IPS DF 6.9 (cell line): ENCODE measurements at regions not wholly inside any gene's neighbourhood (a gene's known extent, or its start where the extent isn't known, plus 50 kb on each side); places are given as distances from the start of the nearest gene placed in this dataset.

Source experiments
- DNase-seq: peaks from one replicate; pipeline ENCODE4 v3.0.0-alpha.2; 2013; ENCODE audit warnings: low read depth, low spot score
- H3K27ac ChIP-seq: one replicate; pipeline ENCODE4 v1.5.1; 2013; ENCODE audit warnings: low read length, control low read depth
- H3K27me3 ChIP-seq: 2 replicates; pipeline ENCODE4 v1.6.1; 2013; ENCODE audit warnings: mild to moderate bottlenecking, low read length; ENCODE audit not compliant: control insufficient read depth, insufficient read depth
- H3K36me3 ChIP-seq: 2 replicates; pipeline ENCODE4 v1.6.1; 2013; ENCODE audit warnings: low read length; ENCODE audit not compliant: control insufficient read depth, insufficient read depth
- H3K4me1 ChIP-seq: 2 replicates; pipeline ENCODE4 v1.6.1; 2013; ENCODE audit warnings: low read length; ENCODE audit not compliant: control insufficient read depth, insufficient read depth
- H3K4me3 ChIP-seq: 2 replicates; pipeline ENCODE4 v1.5.1; 2013; ENCODE audit warnings: mild to moderate bottlenecking, low read length
- H3K9me3 ChIP-seq: 2 replicates; pipeline ENCODE4 v1.6.1; 2013; ENCODE audit warnings: low read length, inconsistent platforms; ENCODE audit not compliant: control insufficient read depth, insufficient read depth
- WGBS: extraction: QIAGEN DNeasy Blood & Tissue Kit; methylation state at CpG from one replicate; pipeline ENCODE4 v1.1.7; 2013; ENCODE audit warnings: mixed read lengths, missing lambda C conversion rate; ENCODE audit not compliant: insufficient read length, insufficient coverage; 5-methylcytosine and 5-hydroxymethylcytosine counted together

DNA sequence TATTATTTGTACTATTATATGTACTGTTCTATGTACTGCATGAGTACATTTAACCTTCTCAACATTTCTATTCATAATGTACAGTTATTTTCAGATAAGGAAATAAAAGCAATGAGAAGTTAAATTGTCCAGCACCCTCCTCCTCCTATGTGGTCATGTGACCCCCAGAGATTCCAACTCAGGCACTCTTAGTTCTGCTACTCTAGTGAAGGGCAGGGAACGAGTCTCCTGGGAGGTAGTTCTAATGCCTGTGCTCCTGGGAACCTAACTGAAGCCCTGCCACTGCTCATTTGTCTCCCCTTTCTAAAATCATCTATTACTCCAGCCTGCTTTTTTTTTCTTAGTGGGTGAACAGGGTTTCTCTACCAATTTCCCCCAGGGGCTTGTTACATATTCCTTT lies 105.9 kb upstream of the GPRIN3 start:
- no peak overlapping the region for H3K27ac ChIP-seq
- DNase-seq, result no peak
- H3K36me3 ChIP-seq, result no peaks in the 10 kb centered on the region
- H3K4me3 ChIP-seq, result no peak overlapping the region
- H3K27me3 ChIP-seq, result no peaks in the 10 kb centered on the region
- no CpG with 5 or more reads among the region's 1 CpG for WGBS
- no peaks in the 10 kb centered on the region for H3K4me1 ChIP-seq
- no peaks in the 10 kb centered on the region for H3K9me3 ChIP-seq

DNA sequence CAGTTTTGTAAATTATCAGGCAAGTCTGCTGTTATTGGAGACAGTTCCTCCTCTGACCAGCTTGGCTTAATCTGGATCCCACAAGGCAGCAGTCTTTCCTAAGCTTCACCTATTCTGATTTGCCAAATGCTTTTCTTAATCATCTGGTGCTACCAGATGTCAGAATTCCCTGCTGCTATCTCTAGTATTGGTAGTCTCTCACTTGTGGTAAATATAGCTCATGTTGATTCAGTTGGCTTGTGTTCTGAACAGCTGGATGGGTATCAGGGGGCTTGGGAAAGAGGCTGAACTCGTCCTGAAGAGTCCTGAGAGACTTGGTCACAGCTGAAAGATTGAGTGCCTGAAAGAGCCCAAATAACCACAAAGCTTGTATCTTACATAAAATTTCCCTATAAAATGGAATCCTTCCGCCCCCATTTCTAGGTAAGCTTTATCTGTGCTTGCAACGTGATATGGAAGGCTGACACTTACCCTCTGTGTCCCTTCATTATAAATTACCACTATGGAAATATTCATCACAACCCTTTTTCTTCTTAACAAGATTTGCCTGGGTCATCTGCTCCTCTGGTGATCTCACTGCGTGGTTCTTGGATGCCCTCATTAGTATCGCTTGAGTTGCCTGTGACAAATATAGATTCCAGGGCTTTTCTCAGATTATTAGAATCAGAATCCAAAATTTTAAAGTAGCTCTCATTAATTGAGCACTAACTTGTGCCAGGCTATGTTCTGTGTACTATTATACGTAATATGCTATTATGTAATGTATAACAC lies 104.1 kb upstream of the GPRIN3 start:
- H3K9me3 ChIP-seq, result no peaks in the 10 kb centered on the region
- H3K4me3 ChIP-seq, result no peak overlapping the region
- DNase-seq, result no peak
- WGBS, result no CpG with 5 or more reads among the region's 6 CpGs
- H3K27me3 ChIP-seq, result no peaks in the 10 kb centered on the region
- no peak overlapping the region for H3K27ac ChIP-seq
- H3K36me3 ChIP-seq, result no peaks in the 10 kb centered on the region
- no peaks in the 10 kb centered on the region for H3K4me1 ChIP-seq

DNA sequence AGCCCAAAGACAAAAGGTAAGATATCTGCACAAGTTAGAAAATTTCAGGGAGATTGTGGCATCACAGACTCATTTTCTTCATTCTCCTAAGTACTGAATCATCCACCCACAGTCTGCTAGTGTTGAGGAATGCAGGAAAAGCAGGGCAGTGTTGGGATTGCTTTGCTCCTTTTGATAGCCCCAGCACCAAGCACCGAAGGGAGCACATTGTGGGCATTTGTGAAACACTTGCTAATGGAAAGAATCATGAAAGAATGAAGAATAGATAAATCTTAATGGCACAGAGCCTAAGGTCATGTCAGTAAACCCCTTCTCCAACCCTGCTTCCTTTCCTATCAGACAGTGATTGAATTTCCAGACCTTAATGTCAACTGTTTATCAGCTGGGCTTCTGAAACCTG lies 103.1 kb upstream of the GPRIN3 start:
- no peaks in the 10 kb centered on the region for H3K9me3 ChIP-seq
- no peaks in the 10 kb centered on the region for H3K4me1 ChIP-seq
- WGBS, result no CpG with 5 or more reads among the region's 1 CpG
- H3K27me3 ChIP-seq, result no peaks in the 10 kb centered on the region
- no peak for DNase-seq
- no peak overlapping the region for H3K4me3 ChIP-seq
- H3K27ac ChIP-seq, result no peak overlapping the region
- no peaks in the 10 kb centered on the region for H3K36me3 ChIP-seq

DNA sequence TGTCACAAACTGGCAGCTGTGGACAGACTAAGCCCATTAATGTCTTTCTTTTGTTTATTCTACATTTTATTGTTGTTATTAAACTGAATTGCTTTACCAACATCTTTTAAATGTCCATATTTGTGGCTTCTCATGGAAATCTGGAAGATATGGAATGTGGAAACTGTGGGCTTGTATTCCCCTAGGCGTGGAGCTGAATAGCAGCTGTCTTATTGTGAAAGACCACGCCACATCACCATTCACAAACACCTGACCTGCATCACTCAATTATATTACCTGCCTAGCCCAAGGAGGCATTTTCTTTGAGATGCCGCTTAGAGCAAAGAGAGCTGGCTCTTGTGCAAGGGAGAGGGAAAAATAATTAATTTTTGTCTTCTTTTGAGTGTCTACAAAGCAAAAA lies 96.9 kb upstream of the GPRIN3 start:
- Histone ChIP-seq H3K4me3 (no peak overlapping the region), H3K27ac (no peak overlapping the region), H3K36me3 (no peaks in the 10 kb centered on the region), H3K9me3 (no peaks in the 10 kb centered on the region), H3K27me3 (no peaks in the 10 kb centered on the region), H3K4me1 (no peaks in the 10 kb centered on the region)
- DNase-seq, result no peak
- WGBS, result no CpG with 5 or more reads among the region's 3 CpGs

DNA sequence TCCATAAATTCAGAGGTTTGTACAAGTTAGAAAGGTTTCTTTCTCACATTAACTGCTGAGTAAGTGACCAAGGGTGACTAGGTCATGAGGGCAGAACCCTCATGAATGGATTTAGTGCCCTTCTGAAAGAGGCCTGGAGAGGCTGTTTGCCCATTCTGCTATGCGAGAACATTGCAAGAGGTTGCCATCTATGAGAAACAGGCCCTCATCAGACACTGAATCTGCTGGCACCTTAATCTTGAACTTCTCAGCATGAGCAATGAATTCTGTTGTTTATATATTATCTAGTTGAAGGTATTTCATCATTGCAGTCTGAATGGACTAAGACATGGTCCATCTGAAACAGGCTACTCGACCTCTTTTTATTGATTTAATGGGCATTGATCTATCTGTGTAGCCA lies 96.2 kb upstream of the GPRIN3 start:
- Histone ChIP-seq H3K36me3 (no peaks in the 10 kb centered on the region), H3K4me1 (no peaks in the 10 kb centered on the region), H3K4me3 (no peak overlapping the region), H3K9me3 (no peaks in the 10 kb centered on the region), H3K27ac (no peak overlapping the region), H3K27me3 (no peaks in the 10 kb centered on the region)
- WGBS, result no CpG with 5 or more reads among the region's 2 CpGs
- DNase-seq, result no peak

DNA sequence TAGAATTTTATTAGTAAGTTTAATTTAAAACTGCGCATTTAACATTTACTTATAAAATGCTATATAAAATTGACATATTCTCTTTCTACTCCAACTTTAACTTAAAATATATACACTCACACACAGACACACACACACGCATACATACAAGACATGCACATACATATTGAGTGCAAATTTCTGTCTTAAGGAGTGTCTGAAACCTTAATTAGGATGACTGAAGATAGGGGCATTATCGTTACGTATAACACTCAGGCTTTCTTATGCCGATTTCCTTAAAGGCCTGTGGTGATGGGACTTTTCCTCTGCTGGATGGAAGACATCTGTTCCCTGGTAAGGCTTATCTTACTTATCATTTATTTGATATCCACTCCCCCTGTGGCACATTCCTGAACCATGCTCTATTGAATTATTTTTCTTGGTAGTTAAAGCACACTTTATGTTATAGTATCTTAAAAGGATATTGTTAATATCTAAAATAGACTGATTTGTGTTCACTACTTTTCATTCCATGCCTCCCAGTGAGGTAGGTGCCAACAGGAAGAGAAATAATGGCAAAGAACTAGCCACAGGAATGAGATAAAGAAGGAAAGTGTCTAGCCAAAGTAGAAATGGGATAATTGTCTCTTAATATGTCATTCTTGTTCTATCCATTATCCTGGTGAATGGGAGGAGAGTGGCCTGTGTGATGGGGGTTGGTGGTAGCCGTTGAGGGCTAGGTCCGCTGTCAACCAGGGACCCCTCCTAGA lies 92.9 kb upstream of the GPRIN3 start:
- no peaks in the 10 kb centered on the region for H3K4me1 ChIP-seq
- no peak for DNase-seq
- no peaks in the 10 kb centered on the region for H3K27me3 ChIP-seq
- no peaks in the 10 kb centered on the region for H3K9me3 ChIP-seq
- H3K27ac ChIP-seq, result no peak overlapping the region
- H3K36me3 ChIP-seq, result no peaks in the 10 kb centered on the region
- H3K4me3 ChIP-seq, result no peak overlapping the region
- 100% methylated on average over 1 of the region's 7 CpGs for WGBS

DNA sequence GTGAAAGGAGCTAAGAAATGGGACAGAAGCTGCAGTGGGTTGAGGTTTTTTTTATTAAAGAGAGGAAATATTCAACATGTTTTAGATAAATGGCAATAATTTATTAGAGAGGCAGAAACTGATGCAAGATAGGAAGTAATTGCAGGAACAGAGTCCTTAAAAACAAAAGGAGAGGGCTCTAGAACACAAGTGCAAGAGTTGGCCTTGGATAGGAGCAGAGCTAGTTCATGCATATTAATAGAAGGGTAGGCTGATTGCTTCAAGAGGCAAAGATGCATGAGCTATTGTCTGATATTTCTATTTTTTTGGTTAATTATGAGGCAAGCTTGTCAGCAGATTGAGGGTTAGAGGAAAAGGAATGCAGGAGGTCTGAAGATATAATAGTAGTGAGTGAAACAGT lies 91.0 kb upstream of the GPRIN3 start:
- no peaks in the 10 kb centered on the region for H3K27me3 ChIP-seq
- H3K36me3 ChIP-seq, result no peaks in the 10 kb centered on the region
- no peaks in the 10 kb centered on the region for H3K4me1 ChIP-seq
- DNase-seq, result no peak
- no peaks in the 10 kb centered on the region for H3K9me3 ChIP-seq
- no peak overlapping the region for H3K4me3 ChIP-seq
- no peak overlapping the region for H3K27ac ChIP-seq

DNA sequence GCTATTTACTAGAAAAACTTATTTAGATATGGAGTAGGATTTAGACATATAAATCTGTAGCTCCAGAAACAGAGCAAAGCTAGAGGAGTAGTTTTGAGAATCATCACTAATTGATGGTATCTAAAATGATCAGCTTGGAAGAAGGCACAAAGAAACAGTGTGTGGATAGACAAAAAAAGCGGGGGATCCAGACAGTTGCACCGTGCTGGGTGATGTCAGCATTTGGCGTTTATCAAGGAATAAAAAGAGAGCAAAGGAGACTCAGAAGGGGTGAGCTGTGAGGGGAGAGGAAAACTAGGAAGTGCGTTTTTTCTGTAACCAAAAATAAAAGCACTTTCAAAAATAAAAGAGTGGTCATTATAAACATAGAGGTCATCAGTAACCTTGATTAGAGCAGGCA lies 90.5 kb upstream of the GPRIN3 start:
- Histone ChIP-seq H3K4me1 (no peaks in the 10 kb centered on the region), H3K27ac (no peak overlapping the region), H3K36me3 (no peaks in the 10 kb centered on the region), H3K27me3 (no peaks in the 10 kb centered on the region), H3K9me3 (no peaks in the 10 kb centered on the region), H3K4me3 (no peak overlapping the region)
- no CpG with 5 or more reads among the region's 4 CpGs for WGBS
- DNase-seq, result no peak

DNA sequence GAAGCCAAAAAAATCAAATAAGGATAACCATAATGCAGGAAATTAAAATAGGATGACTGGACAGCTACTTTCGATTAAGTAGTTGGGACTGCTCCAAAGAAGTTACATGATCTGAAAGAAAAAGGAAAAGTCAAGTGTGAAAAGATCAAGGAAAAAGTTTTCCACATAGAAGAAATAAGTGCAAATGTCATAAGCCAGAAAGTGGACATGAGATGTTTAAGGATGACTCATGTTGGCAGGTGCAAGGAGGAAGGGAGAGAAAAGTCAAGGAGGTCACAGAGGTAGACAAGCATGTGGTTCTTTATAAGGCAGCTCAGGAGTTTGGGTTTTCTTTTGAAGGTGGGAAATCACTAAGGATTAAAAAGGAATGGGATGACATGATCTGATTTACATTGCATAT lies 89.8 kb upstream of the GPRIN3 start:
- Histone ChIP-seq H3K4me1 (no peaks in the 10 kb centered on the region), H3K36me3 (no peaks in the 10 kb centered on the region), H3K4me3 (no peak overlapping the region), H3K27ac (no peak overlapping the region), H3K27me3 (no peaks in the 10 kb centered on the region), H3K9me3 (no peaks in the 10 kb centered on the region)
- WGBS, result no CpG with 5 or more reads among the region's 1 CpG
- no peak for DNase-seq

DNA sequence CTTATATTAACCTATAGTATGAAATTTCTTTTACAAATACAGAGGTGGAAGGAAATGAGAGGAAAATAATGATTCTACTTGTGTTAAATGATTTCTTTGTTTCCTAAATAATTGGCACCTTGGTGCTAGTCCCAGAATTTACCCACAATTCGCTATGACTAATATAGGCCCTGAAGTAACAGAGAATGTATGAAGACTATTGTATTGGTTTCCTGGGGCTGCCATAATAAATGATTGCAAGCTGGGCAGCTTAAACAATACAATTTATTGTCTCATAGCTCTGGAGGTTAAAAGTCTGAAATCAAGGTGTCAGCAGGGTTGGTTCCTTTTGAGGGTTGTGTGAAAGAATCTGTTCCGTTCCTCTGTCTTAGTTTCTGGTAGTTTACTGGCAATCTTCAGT lies 74.8 kb upstream of the GPRIN3 start:
- WGBS, result no CpG with 5 or more reads among the region's 2 CpGs
- Histone ChIP-seq H3K27ac (no peak overlapping the region), H3K4me1 (no peaks in the 10 kb centered on the region), H3K36me3 (no peaks in the 10 kb centered on the region), H3K27me3 (no peaks in the 10 kb centered on the region), H3K4me3 (no peak overlapping the region), H3K9me3 (no peaks in the 10 kb centered on the region)
- no peak for DNase-seq

DNA sequence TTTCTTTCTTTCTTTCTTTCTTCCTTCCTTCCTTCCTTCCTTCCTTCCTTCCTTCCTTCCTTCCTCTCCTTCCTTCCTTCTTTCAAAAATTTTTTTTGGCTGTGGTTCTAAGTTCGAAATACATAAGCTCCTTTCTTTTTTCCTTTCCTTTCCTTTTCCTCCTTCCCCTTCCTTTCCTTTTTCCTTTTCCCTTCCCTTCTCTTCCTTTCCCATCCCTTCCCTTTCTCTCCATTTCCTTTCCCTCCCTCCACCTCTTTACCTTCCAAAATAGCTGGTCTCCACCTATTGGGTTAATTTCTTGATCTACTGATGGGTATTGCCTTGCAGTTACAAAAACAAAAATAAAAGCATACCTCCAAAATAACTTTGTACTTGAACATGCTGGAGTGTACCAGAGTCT lies 73.4 kb upstream of the GPRIN3 start:
- H3K4me1 ChIP-seq, result no peaks in the 10 kb centered on the region
- no CpG with 5 or more reads among the region's 1 CpG for WGBS
- DNase-seq, result no peak

More for the DNA sequence above, 73.4 kb upstream of the GPRIN3 start:
- Histone ChIP-seq H3K36me3 (no peaks in the 10 kb centered on the region), H3K27me3 (no peaks in the 10 kb centered on the region), H3K4me3 (no peak overlapping the region), H3K9me3 (no peaks in the 10 kb centered on the region), H3K27ac (no peak overlapping the region)
